NB4 (cell line): ENCODE measurements at regions not wholly inside any gene's neighbourhood (a gene's known extent, or its start where the extent isn't known, plus 50 kb on each side); places are given as distances from the start of the nearest gene placed in this dataset.

ENCODE experiments used
- POLR2A ChIP-seq: IDR thresholded peaks from 2 replicates; pipeline ENCODE4 v1.6.1; 2011; ENCODE audit warnings: mild to moderate bottlenecking; ENCODE audit not compliant: insufficient read length; ENCODE audit errors: extremely low read depth
- TF ChIP-seq, protein P1 (sequence below): IDR thresholded peaks from one replicate; pipeline ENCODE4 v1.5.1; 2012; ENCODE audit warnings: low read depth, low read length
- TF ChIP-seq, protein P2 (sequence below): IDR thresholded peaks from 2 replicates; pipeline ENCODE4 v1.6.1; 2011; ENCODE audit warnings: low read depth, low read length

DNA sequence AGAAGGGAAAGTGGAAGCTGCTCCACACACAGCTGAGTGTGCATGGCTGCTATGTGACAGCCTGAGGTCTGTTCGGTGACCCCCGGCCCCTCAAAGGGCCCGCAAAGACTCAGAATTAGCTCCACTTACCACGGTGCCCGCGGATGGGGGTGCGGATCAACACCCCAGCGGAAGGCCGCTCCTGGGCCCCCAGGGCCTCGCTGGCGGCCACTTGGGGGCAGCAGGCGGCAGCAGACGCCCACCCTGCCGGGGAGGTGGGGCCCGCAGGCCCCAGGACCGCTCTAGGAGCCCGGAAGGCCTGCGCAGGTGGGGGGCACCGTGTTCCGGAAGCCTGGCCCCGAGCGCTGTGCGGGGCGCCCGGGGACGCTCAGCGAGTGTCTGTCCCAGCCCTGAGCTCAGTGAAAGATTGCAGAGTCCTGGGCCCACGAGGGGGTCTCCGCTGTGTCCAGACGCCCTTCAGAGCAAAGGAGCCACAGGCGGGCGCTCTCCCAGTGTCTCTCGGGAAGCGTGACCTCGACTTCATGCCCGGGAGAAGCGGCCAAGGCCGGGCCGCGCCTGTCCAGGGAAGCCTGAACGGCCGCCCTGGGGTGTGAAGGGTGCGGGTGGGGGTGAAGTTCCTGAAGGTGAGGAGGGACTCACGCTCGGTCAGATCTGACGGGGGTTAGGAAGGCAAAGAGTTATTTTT lies 118.7 kb downstream of the VAPA start:
- no peak for TF ChIP-seq POLR2A
- TF ChIP-seq, protein P1, sequence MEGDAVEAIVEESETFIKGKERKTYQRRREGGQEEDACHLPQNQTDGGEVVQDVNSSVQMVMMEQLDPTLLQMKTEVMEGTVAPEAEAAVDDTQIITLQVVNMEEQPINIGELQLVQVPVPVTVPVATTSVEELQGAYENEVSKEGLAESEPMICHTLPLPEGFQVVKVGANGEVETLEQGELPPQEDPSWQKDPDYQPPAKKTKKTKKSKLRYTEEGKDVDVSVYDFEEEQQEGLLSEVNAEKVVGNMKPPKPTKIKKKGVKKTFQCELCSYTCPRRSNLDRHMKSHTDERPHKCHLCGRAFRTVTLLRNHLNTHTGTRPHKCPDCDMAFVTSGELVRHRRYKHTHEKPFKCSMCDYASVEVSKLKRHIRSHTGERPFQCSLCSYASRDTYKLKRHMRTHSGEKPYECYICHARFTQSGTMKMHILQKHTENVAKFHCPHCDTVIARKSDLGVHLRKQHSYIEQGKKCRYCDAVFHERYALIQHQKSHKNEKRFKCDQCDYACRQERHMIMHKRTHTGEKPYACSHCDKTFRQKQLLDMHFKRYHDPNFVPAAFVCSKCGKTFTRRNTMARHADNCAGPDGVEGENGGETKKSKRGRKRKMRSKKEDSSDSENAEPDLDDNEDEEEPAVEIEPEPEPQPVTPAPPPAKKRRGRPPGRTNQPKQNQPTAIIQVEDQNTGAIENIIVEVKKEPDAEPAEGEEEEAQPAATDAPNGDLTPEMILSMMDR = peak; percentile 13
- TF ChIP-seq, protein P2, sequence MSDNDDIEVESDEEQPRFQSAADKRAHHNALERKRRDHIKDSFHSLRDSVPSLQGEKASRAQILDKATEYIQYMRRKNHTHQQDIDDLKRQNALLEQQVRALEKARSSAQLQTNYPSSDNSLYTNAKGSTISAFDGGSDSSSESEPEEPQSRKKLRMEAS = no peak
